Esophagus muscularis mucosa (tissue), 3 donors: ENCODE measurements at regions not wholly inside any gene's neighbourhood (a gene's known extent, or its start where the extent isn't known, plus 50 kb on each side); places are given as distances from the start of the nearest gene placed in this dataset.

Experiments used
- CTCF ChIP-seq, 3 experiments: fragments of 200-600 bp in 2 of 3; fragments of 450-650 bp in 1 of 3; sonication (generic) in 2 of 3; IDR thresholded peaks; one replicate each; pipeline ENCODE4 v1.5.1; 2017 to 2019; ENCODE audit warnings: antibody characterized with exemption in 3 of 3, mild to moderate bottlenecking in 2 of 3, moderate library complexity in 1 of 3
- POLR2A ChIP-seq: fragments of 450-650 bp; IDR thresholded peaks from one replicate; pipeline ENCODE4 v1.6.1; 2017; ENCODE audit warnings: antibody characterized with exemption, moderate library complexity, mild to moderate bottlenecking, low read depth
- POLR2AphosphoS5 ChIP-seq, 2 donors: sonication (generic); formaldehyde crosslinking; IDR thresholded peaks; one replicate each; pipeline ENCODE4 v1.6.1; 2017; ENCODE audit warnings: antibody characterized with exemption in 2 of 2

- TF ChIP-seq CTCF (IDR thresholded peaks at IDR 0.05) (no peak), POLR2A (no peak), POLR2AphosphoS5 (IDR thresholded peaks at IDR 0.05) (no peak)
Observed at GRCh38 chr3:10695595-10696285, 120.3 kb upstream of the SLC6A11 start.
